Umbilical cord (tissue), 1 donor: ENCODE measurements at regions not wholly inside any gene's neighbourhood (a gene's known extent, or its start where the extent isn't known, plus 50 kb on each side); places are given as distances from the start of the nearest gene placed in this dataset.

Source experiments
- DNase-seq: peaks from one replicate; pipeline ENCODE4 v3.0.0-alpha.2; 2015; ENCODE audit warnings: low spot score

- no peak for DNase-seq
These were observed 492.4 kb downstream of the SHISA9 start for GRCh38 chr16:13393816-13394215.

- no peak for DNase-seq
These were observed 493.1 kb downstream of the SHISA9 start for GRCh38 chr16:13394488-13394887.

- no peak for DNase-seq
These were observed 495.7 kb downstream of the SHISA9 start for GRCh38 chr16:13397126-13397525.

GRCh38 chr16:13401641-13402040 lies 500.2 kb downstream of the SHISA9 start:
- DNase-seq: no peak

- no peak for DNase-seq
These were observed 501.2 kb downstream of the SHISA9 start for GRCh38 chr16:13402601-13403000.

- DNase-seq: no peak
These were observed 501.9 kb downstream of the SHISA9 start for GRCh38 chr16:13403326-13403725.

- DNase-seq: no peak
These were observed 505.8 kb upstream of the ERCC4 start for GRCh38 chr16:13414154-13414553.

- DNase-seq: no peak
These were observed 500.4 kb upstream of the ERCC4 start for GRCh38 chr16:13419589-13419988.

GRCh38 chr16:13421726-13422125 lies 498.2 kb upstream of the ERCC4 start:
- DNase-seq: no peak

- no peak for DNase-seq
These were observed 494.1 kb upstream of the ERCC4 start for GRCh38 chr16:13425836-13426235.

GRCh38 chr16:13426269-13426668 lies 493.7 kb upstream of the ERCC4 start:
- no peak for DNase-seq

- DNase-seq: no peak
These were observed 493.2 kb upstream of the ERCC4 start for GRCh38 chr16:13426736-13427135.

GRCh38 chr16:13427943-13428342 lies 492.0 kb upstream of the ERCC4 start:
- no peak for DNase-seq

- DNase-seq: no peak
These were observed 490.5 kb upstream of the ERCC4 start for GRCh38 chr16:13429416-13429815.

- no peak for DNase-seq
These were observed 484.5 kb upstream of the ERCC4 start for GRCh38 chr16:13435415-13435814.

- no peak for DNase-seq
These were observed 484.0 kb upstream of the ERCC4 start for GRCh38 chr16:13435873-13436474.

- DNase-seq: no peak
These were observed 483.1 kb upstream of the ERCC4 start for GRCh38 chr16:13436641-13437412.

GRCh38 chr16:13437413-13437795 lies 482.6 kb upstream of the ERCC4 start:
- no peak for DNase-seq

- DNase-seq: no peak
These were observed 481.9 kb upstream of the ERCC4 start for GRCh38 chr16:13438064-13438463.

GRCh38 chr16:13439766-13440165 lies 480.2 kb upstream of the ERCC4 start:
- no peak for DNase-seq

GRCh38 chr16:13441675-13442074 lies 478.3 kb upstream of the ERCC4 start:
- no peak for DNase-seq

GRCh38 chr16:13448346-13448745 lies 471.6 kb upstream of the ERCC4 start:
- DNase-seq: no peak

GRCh38 chr16:13453325-13453724 lies 466.6 kb upstream of the ERCC4 start:
- peak; percentile 6 for DNase-seq
